Thyroid gland (tissue), 4 donors: ENCODE measurements at regions not wholly inside any gene's neighbourhood (a gene's known extent, or its start where the extent isn't known, plus 50 kb on each side); places are given as distances from the start of the nearest gene placed in this dataset.

Experiments used
- CTCF ChIP-seq, 6 experiments: fragments of 200-600 bp in 3 of 6; fragments of 450-650 bp in 3 of 6; sonication (generic) in 3 of 6; IDR thresholded peaks; one replicate each; pipeline ENCODE4 v1.5.1; 2016 to 2019; ENCODE audit warnings: antibody characterized with exemption in 6 of 6, mild to moderate bottlenecking in 2 of 6, inconsistent platforms in 1 of 6, moderate library complexity in 1 of 6
- POLR2A ChIP-seq, 2 donors: fragments of 450-650 bp; IDR thresholded peaks; one replicate each; pipeline ENCODE4 v1.6.1; 2017; ENCODE audit warnings: antibody characterized with exemption in 2 of 2, mild to moderate bottlenecking in 2 of 2, moderate library complexity in 1 of 2

- TF ChIP-seq CTCF (IDR thresholded peaks at IDR 0.05) (no peak), POLR2A (IDR thresholded peaks at IDR 0.05) (no peak)
These were observed 101.1 kb downstream of the GPR85 start for GRCh38 chr7:112985377-112985987.
